Colonic mucosa (tissue), 4 donors: ENCODE measurements at regions not wholly inside any gene's neighbourhood (a gene's known extent, or its start where the extent isn't known, plus 50 kb on each side); places are given as distances from the start of the nearest gene placed in this dataset.

ENCODE experiments used
- DNase-seq: peaks from one replicate; pipeline ENCODE4 v3.0.0-alpha.2; 2020
- H3K27ac ChIP-seq: fragments of 200-600 bp; one replicate; pipeline ENCODE4 v1.8.0; 2021
- H3K27me3 ChIP-seq: fragments of 200-600 bp; one replicate; pipeline ENCODE4 v1.8.0; 2021
- H3K36me3 ChIP-seq: fragments of 200-600 bp; one replicate; pipeline ENCODE4 v1.8.0; 2021
- H3K4me1 ChIP-seq: fragments of 200-600 bp; one replicate; pipeline ENCODE4 v1.8.0; 2021; ENCODE audit warnings: mild to moderate bottlenecking
- H3K4me3 ChIP-seq: fragments of 200-600 bp; one replicate; pipeline ENCODE4 v1.8.0; 2021
- H3K9ac ChIP-seq, 2 donors: one replicate each; pipeline ENCODE4 v1.7.0; 2013; ENCODE audit warnings: control low read depth in 2 of 2, low read depth in 2 of 2, low read length in 2 of 2
- H3K9me3 ChIP-seq: fragments of 200-600 bp; one replicate; pipeline ENCODE4 v1.8.0; 2021
- CTCF ChIP-seq: fragments of 200-600 bp; IDR thresholded peaks from one replicate; pipeline ENCODE4 v1.8.0; 2022; ENCODE audit warnings: antibody characterized with exemption, mild to moderate bottlenecking
- intact Hi-C: fragments of 100-400 bp; cut with DNase I; formaldehyde crosslinking; loops from one replicate; pipeline ENCODE4 v1.14.1; 2022
- donor health status: healthy.
- donor health status: DM: no; HTN: no; CAD: no.
- donor health status: DM: no; HTN: no; CAD: no.

GRCh38 chr21:28444111-28444510, 548.6 kb downstream of the LTN1 start:
- Histone ChIP-seq H3K9ac (no peak overlapping the region), H3K9me3 (no peaks in the 10 kb centered on the region), H3K4me3 (no peak overlapping the region), H3K27me3 (no peaks in the 10 kb centered on the region), H3K36me3 (no peaks in the 10 kb centered on the region), H3K4me1 (no peaks in the 10 kb centered on the region), H3K27ac (no peak overlapping the region)
- intact Hi-C loops, result no loop called here
- no peak for TF ChIP-seq CTCF
- DNase-seq, result no peak

GRCh38 chr21:28442624-28443023, 550.1 kb downstream of the LTN1 start:
- DNase-seq, result no peak
- TF ChIP-seq CTCF, result no peak
- Histone ChIP-seq H3K4me3 (no peak overlapping the region), H3K9me3 (no peaks in the 10 kb centered on the region), H3K27me3 (no peaks in the 10 kb centered on the region), H3K36me3 (no peaks in the 10 kb centered on the region), H3K27ac (no peak overlapping the region), H3K9ac (no peak overlapping the region), H3K4me1 (no peaks in the 10 kb centered on the region)
- intact Hi-C loops, result no loop called here

- Histone ChIP-seq H3K4me3 (no peak overlapping the region), H3K4me1 (no peaks in the 10 kb centered on the region), H3K27me3 (no peaks in the 10 kb centered on the region), H3K36me3 (no peaks in the 10 kb centered on the region), H3K9ac (no peak overlapping the region), H3K27ac (no peak overlapping the region), H3K9me3 (no peaks in the 10 kb centered on the region)
- no peak for TF ChIP-seq CTCF
- no peak for DNase-seq
- intact Hi-C loops, result no loop called here
These were observed 550.6 kb downstream of the LTN1 start for GRCh38 chr21:28442085-28442484.

- Histone ChIP-seq H3K36me3 (no peaks in the 10 kb centered on the region), H3K9ac (no peak overlapping the region), H3K4me1 (no peaks in the 10 kb centered on the region), H3K9me3 (no peaks in the 10 kb centered on the region), H3K27me3 (no peaks in the 10 kb centered on the region), H3K4me3 (no peak overlapping the region), H3K27ac (no peak overlapping the region)
- intact Hi-C loops, result no loop called here
- DNase-seq, result no peak
- no peak for TF ChIP-seq CTCF
These were observed 552.9 kb downstream of the LTN1 start for GRCh38 chr21:28439788-28440187.

- Histone ChIP-seq H3K4me1 (no peaks in the 10 kb centered on the region), H3K36me3 (no peaks in the 10 kb centered on the region), H3K27me3 (no peaks in the 10 kb centered on the region), H3K9ac (no peak overlapping the region), H3K27ac (no peak overlapping the region), H3K9me3 (no peaks in the 10 kb centered on the region), H3K4me3 (no peak overlapping the region)
- intact Hi-C loops, result no loop called here
- no peak for TF ChIP-seq CTCF
- no peak for DNase-seq
These were observed 553.4 kb downstream of the LTN1 start for GRCh38 chr21:28439251-28439650.

GRCh38 chr21:28437061-28437460, 555.6 kb downstream of the LTN1 start:
- DNase-seq, result no peak
- Histone ChIP-seq H3K4me3 (no peak overlapping the region), H3K27ac (no peak overlapping the region), H3K4me1 (no peaks in the 10 kb centered on the region), H3K9ac (no peak overlapping the region), H3K27me3 (no peaks in the 10 kb centered on the region), H3K36me3 (no peaks in the 10 kb centered on the region), H3K9me3 (no peaks in the 10 kb centered on the region)
- TF ChIP-seq CTCF, result no peak
- intact Hi-C loops, result no loop called here
